Activated T-helper 1 cell treated with anti-CD3 and anti-CD28 coated beads, Interleukin-12 subunit alpha, Interleukin-12 subunit beta, Interleukin-2, Interleukin-4 antibody, amounts not matched to agents 30 ng/mL and 10 ng/mL and 1 ng/mL, durations not matched to agents 14 hours and 24 hours and 36 hours (primary cell): ENCODE measurements at regions not wholly inside any gene's neighbourhood (a gene's known extent, or its start where the extent isn't known, plus 50 kb on each side); places are given as distances from the start of the nearest gene placed in this dataset.

Source experiments
- DNase-seq: peaks from one replicate; pipeline ENCODE4 v3.0.0; 2021; ENCODE audit warnings: low spot score
- H3K27ac Mint-ChIP-seq: one replicate; pipeline ENCODE4 v1.8.0; 2021; ENCODE audit warnings: mild to moderate bottlenecking, mixed read lengths
- H3K27me3 Mint-ChIP-seq: one replicate; pipeline ENCODE4 v1.8.0; 2022; ENCODE audit warnings: mild to moderate bottlenecking, moderate library complexity, mixed read lengths; ENCODE audit not compliant: insufficient read depth
- H3K36me3 Mint-ChIP-seq: one replicate; pipeline ENCODE4 v1.8.0; 2021; ENCODE audit warnings: low read depth, mixed read lengths
- H3K4me1 Mint-ChIP-seq: one replicate; pipeline ENCODE4 v1.8.0; 2021; ENCODE audit warnings: low read depth, mixed read lengths
- H3K4me3 Mint-ChIP-seq: one replicate; pipeline ENCODE4 v1.8.0; 2021; ENCODE audit warnings: mild to moderate bottlenecking, moderate library complexity, mixed read lengths
- H3K9me3 Mint-ChIP-seq: one replicate; pipeline ENCODE4 v1.8.0; 2021; ENCODE audit warnings: mixed read lengths
- intact Hi-C: fragments of 100-400 bp; cut with micrococcal nuclease; formaldehyde crosslinking; loops from one replicate; pipeline ENCODE4 v1.15.1; 2024

- intact Hi-C loops: no loop called here
- no peak overlapping the region for H3K27ac Mint-ChIP-seq
- DNase-seq: no peak
Measured at GRCh38 chr6:120646101-120646500, 688.2 kb downstream of the TBC1D32 start.

GRCh38 chr6:120632975-120633374, 701.3 kb downstream of the TBC1D32 start:
- Mint-ChIP-seq H3K9me3 (peaks cover 3% of the 10 kb centered on the region), H3K27ac (no peak overlapping the region), H3K4me3 (no peak overlapping the region), H3K4me1 (no peaks in the 10 kb centered on the region), H3K27me3 (no peaks in the 10 kb centered on the region), H3K36me3 (no peaks in the 10 kb centered on the region)
- DNase-seq: no peak
- intact Hi-C loops: no loop called here

More at GRCh38 chr6:120646101-120646500, 688.2 kb downstream of the TBC1D32 start:
- Mint-ChIP-seq H3K9me3 (no peaks in the 10 kb centered on the region), H3K4me1 (no peaks in the 10 kb centered on the region), H3K4me3 (no peak overlapping the region), H3K27me3 (no peaks in the 10 kb centered on the region), H3K36me3 (no peaks in the 10 kb centered on the region)

- no peaks in the 10 kb centered on the region for H3K4me1 Mint-ChIP-seq
- H3K27me3 Mint-ChIP-seq: no peaks in the 10 kb centered on the region
- H3K9me3 Mint-ChIP-seq: peaks cover 8% of the 10 kb centered on the region
- H3K4me3 Mint-ChIP-seq: no peak overlapping the region
- DNase-seq: no peak
- no peaks in the 10 kb centered on the region for H3K36me3 Mint-ChIP-seq
- H3K27ac Mint-ChIP-seq: no peak overlapping the region
- intact Hi-C loops: no loop called here
Measured at GRCh38 chr6:120627612-120628011, 706.7 kb downstream of the TBC1D32 start.

GRCh38 chr6:120622127-120622631, 712.1 kb downstream of the TBC1D32 start:
- H3K27me3 Mint-ChIP-seq: no peaks in the 10 kb centered on the region
- H3K36me3 Mint-ChIP-seq: no peaks in the 10 kb centered on the region
- intact Hi-C loops: no loop called here
- no peak overlapping the region for H3K27ac Mint-ChIP-seq
- H3K4me3 Mint-ChIP-seq: no peak overlapping the region
- DNase-seq: no peak
- H3K9me3 Mint-ChIP-seq: no peaks in the 10 kb centered on the region
- no peaks in the 10 kb centered on the region for H3K4me1 Mint-ChIP-seq

GRCh38 chr6:120620900-120621299, 713.4 kb downstream of the TBC1D32 start:
- no peak for DNase-seq
- intact Hi-C loops: no loop called here
- Mint-ChIP-seq H3K9me3 (no peaks in the 10 kb centered on the region), H3K4me1 (no peaks in the 10 kb centered on the region), H3K4me3 (no peak overlapping the region), H3K36me3 (no peaks in the 10 kb centered on the region), H3K27ac (no peak overlapping the region), H3K27me3 (no peaks in the 10 kb centered on the region)

- H3K9me3 Mint-ChIP-seq: no peaks in the 10 kb centered on the region
- no peaks in the 10 kb centered on the region for H3K27me3 Mint-ChIP-seq
- intact Hi-C loops: no loop called here
Measured at GRCh38 chr6:120615238-120615637, 719.0 kb downstream of the TBC1D32 start.

GRCh38 chr6:120614723-120615122, 719.6 kb downstream of the TBC1D32 start:
- intact Hi-C loops: no loop called here
- Mint-ChIP-seq H3K36me3 (no peaks in the 10 kb centered on the region), H3K27ac (no peak overlapping the region), H3K9me3 (no peaks in the 10 kb centered on the region), H3K4me3 (no peak overlapping the region), H3K27me3 (no peaks in the 10 kb centered on the region), H3K4me1 (no peaks in the 10 kb centered on the region)
- no peak for DNase-seq

More at GRCh38 chr6:120615238-120615637, 719.0 kb downstream of the TBC1D32 start:
- Mint-ChIP-seq H3K36me3 (no peaks in the 10 kb centered on the region), H3K27ac (no peak overlapping the region), H3K4me1 (no peaks in the 10 kb centered on the region), H3K4me3 (no peak overlapping the region)
- DNase-seq: no peak

GRCh38 chr6:120608826-120609225, 725.5 kb downstream of the TBC1D32 start:
- H3K4me3 Mint-ChIP-seq: no peak overlapping the region

GRCh38 chr6:120606743-120607142, 727.5 kb downstream of the TBC1D32 start:
- H3K4me1 Mint-ChIP-seq: no peaks in the 10 kb centered on the region
- no peaks in the 10 kb centered on the region for H3K27me3 Mint-ChIP-seq
- DNase-seq: no peak
- intact Hi-C loops: no loop called here
- H3K4me3 Mint-ChIP-seq: no peak overlapping the region
- H3K27ac Mint-ChIP-seq: no peak overlapping the region
- no peaks in the 10 kb centered on the region for H3K9me3 Mint-ChIP-seq
- no peaks in the 10 kb centered on the region for H3K36me3 Mint-ChIP-seq

More at GRCh38 chr6:120608826-120609225, 725.5 kb downstream of the TBC1D32 start:
- no peak overlapping the region for H3K27ac Mint-ChIP-seq
- no peaks in the 10 kb centered on the region for H3K27me3 Mint-ChIP-seq
- H3K36me3 Mint-ChIP-seq: no peaks in the 10 kb centered on the region
- no peak for DNase-seq
- H3K9me3 Mint-ChIP-seq: no peaks in the 10 kb centered on the region
- intact Hi-C loops: no loop called here
- no peaks in the 10 kb centered on the region for H3K4me1 Mint-ChIP-seq

- no peaks in the 10 kb centered on the region for H3K36me3 Mint-ChIP-seq
- DNase-seq: no peak
- H3K4me1 Mint-ChIP-seq: no peaks in the 10 kb centered on the region
- no peak overlapping the region for H3K4me3 Mint-ChIP-seq
- no peaks in the 10 kb centered on the region for H3K9me3 Mint-ChIP-seq
- H3K27me3 Mint-ChIP-seq: no peaks in the 10 kb centered on the region
- intact Hi-C loops: no loop called here
- H3K27ac Mint-ChIP-seq: no peak overlapping the region
Measured at GRCh38 chr6:120604510-120604909, 729.8 kb downstream of the TBC1D32 start.

- DNase-seq: no peak
- no peaks in the 10 kb centered on the region for H3K27me3 Mint-ChIP-seq
- no peak overlapping the region for H3K27ac Mint-ChIP-seq
- no peaks in the 10 kb centered on the region for H3K4me1 Mint-ChIP-seq
- no peak overlapping the region for H3K4me3 Mint-ChIP-seq
- intact Hi-C loops: no loop called here
- H3K36me3 Mint-ChIP-seq: no peaks in the 10 kb centered on the region
- no peaks in the 10 kb centered on the region for H3K9me3 Mint-ChIP-seq
Measured at GRCh38 chr6:120590611-120591010, 743.7 kb downstream of the TBC1D32 start.

GRCh38 chr6:120588424-120588823, 745.9 kb downstream of the TBC1D32 start:
- intact Hi-C loops: no loop called here
- DNase-seq: no peak
- H3K27me3 Mint-ChIP-seq: no peaks in the 10 kb centered on the region

GRCh38 chr6:120587381-120587780, 746.9 kb downstream of the TBC1D32 start:
- Mint-ChIP-seq H3K27ac (no peak overlapping the region), H3K36me3 (no peaks in the 10 kb centered on the region), H3K27me3 (no peaks in the 10 kb centered on the region), H3K9me3 (no peaks in the 10 kb centered on the region), H3K4me3 (no peak overlapping the region), H3K4me1 (no peaks in the 10 kb centered on the region)
- intact Hi-C loops: no loop called here
- DNase-seq: no peak

More at GRCh38 chr6:120588424-120588823, 745.9 kb downstream of the TBC1D32 start:
- Mint-ChIP-seq H3K9me3 (no peaks in the 10 kb centered on the region), H3K4me1 (no peaks in the 10 kb centered on the region), H3K4me3 (no peak overlapping the region), H3K36me3 (no peaks in the 10 kb centered on the region), H3K27ac (no peak overlapping the region)

GRCh38 chr6:120584111-120584760, 750.0 kb downstream of the TBC1D32 start:
- H3K4me1 Mint-ChIP-seq: no peaks in the 10 kb centered on the region
- no peaks in the 10 kb centered on the region for H3K9me3 Mint-ChIP-seq
- no peaks in the 10 kb centered on the region for H3K27me3 Mint-ChIP-seq
- H3K4me3 Mint-ChIP-seq: no peak overlapping the region
- H3K36me3 Mint-ChIP-seq: no peaks in the 10 kb centered on the region
- DNase-seq: no peak
- intact Hi-C loops: no loop called here
- H3K27ac Mint-ChIP-seq: no peak overlapping the region
